HepG2 (cell line): ENCODE measurements at regions not wholly inside any gene's neighbourhood (a gene's known extent, or its start where the extent isn't known, plus 50 kb on each side); places are given as distances from the start of the nearest gene placed in this dataset.

Source experiments
- ATAC-seq: fragments of 200-7000 bp; cut with Tn5 transposase; 3 replicates; pipeline ENCODE4 v1.9.1; 2020; ENCODE audit warnings: mild to moderate bottlenecking, moderate library complexity
- BruUV-seq: library from RNA; stranded (reverse); fragments of 400-500 nt; replicated peaks from 2 replicates; lab custom pipeline; 2021; lab: Mats Ljungman, UMichigan
- CTCF ChIA-PET: fragments of 300-600 bp; formaldehyde crosslinking; extraction: SDS; loops from one replicate; lab custom pipeline; 2021; ENCODE audit warnings: low total read pairs, inconsistent platforms, low intra/inter-chr PET ratio; lab: Yijun Ruan, JAX
- POLR2A ChIA-PET: fragments of 350-600 bp; sonication (Branson Sonifier 250); formaldehyde crosslinking; loops from one replicate; lab custom pipeline; 2020; ENCODE audit warnings: antibody characterized with exemption, inconsistent platforms; lab: Yijun Ruan, JAX
- DNase-seq: peaks from one replicate; pipeline ENCODE4 v3.0.0-alpha.2; 2015; ENCODE audit warnings: low spot score
- FAIRE-seq: peaks from 3 replicates; lab custom pipeline; 2011; peaks lifted over from hg19 to GRCh38; lab: Jason Lieb, UNC
- H2AFZ ChIP-seq: one replicate; pipeline ENCODE4 v1.6.1; 2011; ENCODE audit warnings: low read length, inconsistent platforms
- H3K27ac ChIP-seq: fragments of 300-600 bp; 3 replicates; pipeline ENCODE4 v1.8.0; 2011; ENCODE audit warnings: mixed run types, mild to moderate bottlenecking, mixed read lengths, low read length, inconsistent platforms; ENCODE audit not compliant: insufficient read depth; ENCODE audit errors: extremely low read length
- H3K27me3 ChIP-seq, 2 experiments: fragments of 200-600 bp in 1 of 2; 2 replicates in 1 of 2; 3 replicates in 1 of 2; pipeline versions ENCODE4 v1.6.0 to v1.8.0; 2011; ENCODE audit warnings: low read length in 2 of 2, mild to moderate bottlenecking in 2 of 2, moderate library complexity in 2 of 2, inconsistent platforms in 1 of 2; ENCODE audit not compliant: insufficient read depth in 2 of 2, control insufficient read depth in 1 of 2
- H3K36me3 ChIP-seq, 2 experiments: fragments of 200-600 bp in 1 of 2; replicated peaks in 1 of 2; 2 replicates in 1 of 2; 3 replicates in 1 of 2; pipeline versions ENCODE4 v1.5.1 to v1.8.0; 2011; ENCODE audit warnings: low read length in 2 of 2, inconsistent platforms in 1 of 2; ENCODE audit not compliant: insufficient read depth in 2 of 2, control insufficient read depth in 1 of 2
- H3K4me1 ChIP-seq: 2 replicates; pipeline ENCODE4 v1.5.1; 2012; ENCODE audit warnings: low read length, inconsistent platforms; ENCODE audit not compliant: insufficient read depth
- H3K4me2 ChIP-seq: 2 replicates; pipeline ENCODE4 v1.6.0; 2011; ENCODE audit warnings: low read depth, low read length, inconsistent platforms
- H3K4me3 ChIP-seq, 3 experiments: fragments of 200-600 bp in 1 of 3; sonication (generic), shearing (Covaris generic) in 1 of 3; replicated peaks in 1 of 3; 2 replicates each; pipeline ENCODE4 v1.5.1; 2011 to 2016; ENCODE audit warnings: low read length in 3 of 3, inconsistent platforms in 2 of 3, low read depth in 2 of 3, mild to moderate bottlenecking in 2 of 3, control low read depth in 1 of 3, mixed read lengths in 1 of 3; ENCODE audit not compliant: insufficient read depth in 1 of 3
- H3K79me2 ChIP-seq: one replicate; pipeline ENCODE4 v1.6.1; 2011; ENCODE audit warnings: low read length, inconsistent platforms; ENCODE audit not compliant: insufficient read depth
- H3K9ac ChIP-seq: 2 replicates; pipeline ENCODE4 v1.6.0; 2011; ENCODE audit warnings: mild to moderate bottlenecking, low read depth, low read length, inconsistent platforms; ENCODE audit not compliant: insufficient read depth
- H3K9me3 ChIP-seq: 2 replicates; pipeline ENCODE4 v1.5.1; 2012; ENCODE audit warnings: mild to moderate bottlenecking, low read length
- H4K20me1 ChIP-seq: 2 replicates; pipeline ENCODE4 v1.6.0; 2011; ENCODE audit warnings: inconsistent platforms, mild to moderate bottlenecking, low read length, moderate library complexity; ENCODE audit not compliant: insufficient read depth
- DPF2 ChIP-seq: sonication (generic); formaldehyde crosslinking; IDR thresholded peaks from 2 replicates; pipeline ENCODE4 v1.4.0; 2020; ENCODE audit warnings: mild to moderate bottlenecking, low read depth, missing genetic modification reagents, borderline replicate concordance
- STAG1 ChIP-seq: sonication (generic); formaldehyde crosslinking; IDR thresholded peaks from 2 replicates; pipeline ENCODE4 v1.4.0; 2020; ENCODE audit warnings: missing genetic modification reagents
- ZFP36 ChIP-seq: fragments of 150-350 bp; IDR thresholded peaks from 2 replicates; pipeline ENCODE4 v1.6.1; 2018; ENCODE audit warnings: borderline replicate concordance, low read length, low read depth; ENCODE audit not compliant: partially characterized antibody
- WGBS: methylation state at CpG from one replicate; pipeline ENCODE4 v1.1.6; 2017; ENCODE audit warnings: low lambda C conversion rate; 5-methylcytosine and 5-hydroxymethylcytosine counted together
- in situ Hi-C: cut with HindIII; loops from 2 replicates; pipeline ENCODE4 v1.10.0; 2017; ENCODE audit warnings: low pct_unique_long_range_greater_than_20kb; ENCODE audit not compliant: extremely low pct_ligation_motif_present
- intact Hi-C: fragments of 100-400 bp; cut with micrococcal nuclease; formaldehyde crosslinking; loops from one replicate; pipeline ENCODE4 v1.10.0; 2022; ENCODE audit not compliant: unreplicated experiment
- TF ChIP-seq, protein P1 (sequence below): IDR thresholded peaks from 2 replicates; pipeline ENCODE4 v1.6.1; 2016; ENCODE audit warnings: low read depth, missing genetic modification reagents, missing compliant biosample characterization
- TF ChIP-seq, protein P2 (sequence below): sonication (generic); formaldehyde crosslinking; IDR thresholded peaks from 2 replicates; pipeline ENCODE4 v1.4.0; 2020; ENCODE audit warnings: missing genetic modification reagents, mild to moderate bottlenecking, borderline replicate concordance
- TF ChIP-seq, protein P3 (sequence below): sonication (generic); formaldehyde crosslinking; IDR thresholded peaks from 2 replicates; pipeline ENCODE4 v1.4.0; 2020; ENCODE audit warnings: low read depth, missing genetic modification reagents

DNA sequence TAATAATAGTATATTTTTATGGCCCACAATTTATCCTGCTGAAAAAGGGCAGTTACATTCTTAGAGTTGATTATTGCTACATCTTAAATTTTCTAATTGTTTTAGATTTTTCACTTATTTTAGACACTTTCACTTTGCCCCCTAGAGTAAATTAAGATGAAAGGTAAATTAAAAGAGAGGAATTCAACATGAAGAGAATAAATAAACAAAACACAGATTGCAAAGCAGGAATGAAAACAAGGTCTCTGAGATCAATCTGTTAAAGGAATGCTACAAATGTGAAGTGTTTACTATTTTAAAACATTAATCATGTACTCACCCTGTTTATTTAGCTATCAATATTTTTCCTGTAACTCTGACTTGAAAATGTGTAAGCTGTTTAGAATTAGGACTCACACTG, 113.5 kb upstream of the ETAA1 start (continued):
- TF ChIP-seq, protein P1, sequence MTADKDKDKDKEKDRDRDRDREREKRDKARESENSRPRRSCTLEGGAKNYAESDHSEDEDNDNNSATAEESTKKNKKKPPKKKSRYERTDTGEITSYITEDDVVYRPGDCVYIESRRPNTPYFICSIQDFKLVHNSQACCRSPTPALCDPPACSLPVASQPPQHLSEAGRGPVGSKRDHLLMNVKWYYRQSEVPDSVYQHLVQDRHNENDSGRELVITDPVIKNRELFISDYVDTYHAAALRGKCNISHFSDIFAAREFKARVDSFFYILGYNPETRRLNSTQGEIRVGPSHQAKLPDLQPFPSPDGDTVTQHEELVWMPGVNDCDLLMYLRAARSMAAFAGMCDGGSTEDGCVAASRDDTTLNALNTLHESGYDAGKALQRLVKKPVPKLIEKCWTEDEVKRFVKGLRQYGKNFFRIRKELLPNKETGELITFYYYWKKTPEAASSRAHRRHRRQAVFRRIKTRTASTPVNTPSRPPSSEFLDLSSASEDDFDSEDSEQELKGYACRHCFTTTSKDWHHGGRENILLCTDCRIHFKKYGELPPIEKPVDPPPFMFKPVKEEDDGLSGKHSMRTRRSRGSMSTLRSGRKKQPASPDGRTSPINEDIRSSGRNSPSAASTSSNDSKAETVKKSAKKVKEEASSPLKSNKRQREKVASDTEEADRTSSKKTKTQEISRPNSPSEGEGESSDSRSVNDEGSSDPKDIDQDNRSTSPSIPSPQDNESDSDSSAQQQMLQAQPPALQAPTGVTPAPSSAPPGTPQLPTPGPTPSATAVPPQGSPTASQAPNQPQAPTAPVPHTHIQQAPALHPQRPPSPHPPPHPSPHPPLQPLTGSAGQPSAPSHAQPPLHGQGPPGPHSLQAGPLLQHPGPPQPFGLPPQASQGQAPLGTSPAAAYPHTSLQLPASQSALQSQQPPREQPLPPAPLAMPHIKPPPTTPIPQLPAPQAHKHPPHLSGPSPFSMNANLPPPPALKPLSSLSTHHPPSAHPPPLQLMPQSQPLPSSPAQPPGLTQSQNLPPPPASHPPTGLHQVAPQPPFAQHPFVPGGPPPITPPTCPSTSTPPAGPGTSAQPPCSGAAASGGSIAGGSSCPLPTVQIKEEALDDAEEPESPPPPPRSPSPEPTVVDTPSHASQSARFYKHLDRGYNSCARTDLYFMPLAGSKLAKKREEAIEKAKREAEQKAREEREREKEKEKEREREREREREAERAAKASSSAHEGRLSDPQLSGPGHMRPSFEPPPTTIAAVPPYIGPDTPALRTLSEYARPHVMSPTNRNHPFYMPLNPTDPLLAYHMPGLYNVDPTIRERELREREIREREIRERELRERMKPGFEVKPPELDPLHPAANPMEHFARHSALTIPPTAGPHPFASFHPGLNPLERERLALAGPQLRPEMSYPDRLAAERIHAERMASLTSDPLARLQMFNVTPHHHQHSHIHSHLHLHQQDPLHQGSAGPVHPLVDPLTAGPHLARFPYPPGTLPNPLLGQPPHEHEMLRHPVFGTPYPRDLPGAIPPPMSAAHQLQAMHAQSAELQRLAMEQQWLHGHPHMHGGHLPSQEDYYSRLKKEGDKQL (CRISPR knock-in tag) = no peak
- TF ChIP-seq, all 625 proteins: peak for 0

DNA sequence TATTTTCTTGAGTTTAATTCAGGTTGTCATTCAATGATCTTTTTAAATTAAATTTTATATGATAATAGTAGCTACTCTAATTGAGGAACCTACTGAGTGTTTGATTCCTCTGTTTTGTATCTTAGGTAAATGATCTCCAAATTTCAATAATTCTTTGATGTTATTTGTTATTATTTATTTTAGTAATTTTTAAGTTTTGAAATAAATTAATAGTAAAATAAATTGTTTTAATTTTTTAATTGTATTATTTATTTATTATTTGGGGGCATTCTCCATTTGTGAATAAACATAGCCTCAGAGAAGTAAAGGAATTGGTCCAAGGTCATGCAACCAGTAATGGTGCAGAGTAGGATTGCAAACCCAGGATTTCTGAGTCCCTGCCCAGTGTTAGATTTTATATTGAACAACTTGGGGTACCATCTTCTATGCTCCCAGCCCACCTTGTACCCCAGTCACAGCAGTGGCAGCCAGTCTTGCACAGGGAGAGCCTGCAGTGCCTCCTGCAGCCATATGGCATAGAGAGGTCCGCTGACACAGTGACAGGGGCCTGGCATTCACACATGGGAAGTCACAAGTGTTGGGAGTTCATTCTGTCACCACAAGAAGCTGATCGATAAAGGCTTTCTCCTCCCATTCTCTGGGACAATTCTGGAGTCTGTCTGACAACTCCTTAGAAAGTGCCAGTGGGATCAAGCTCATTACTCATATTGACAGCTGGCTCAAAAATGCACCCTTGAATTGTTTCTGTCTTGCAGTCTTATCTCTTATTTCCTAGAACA, 110.0 kb upstream of the ETAA1 start:
- in situ Hi-C loops (no loop called here), intact Hi-C loops (no loop called here)
- Histone ChIP-seq H3K36me3 (no peaks in the 10 kb centered on the region), H3K27me3 (no peaks in the 10 kb centered on the region), H3K4me3 (no peak overlapping the region), H3K27ac (no peak overlapping the region), H3K79me2 (no peaks in the 10 kb centered on the region), H3K4me1 (no peaks in the 10 kb centered on the region), H3K4me2 (no peak overlapping the region), H3K9me3 (no peaks in the 10 kb centered on the region), H2AFZ (no peak overlapping the region), H4K20me1 (no peaks in the 10 kb centered on the region), H3K9ac (no peak overlapping the region)
- ChIA-PET CTCF (no interaction called here), POLR2A (no interaction called here)
- DNase-seq (no peak), FAIRE-seq (no peak), ATAC-seq (no peak)
- 8% methylated on average over 2 of the region's 2 CpGs for WGBS
- TF ChIP-seq DPF2 = no peak
- TF ChIP-seq, protein P2, sequence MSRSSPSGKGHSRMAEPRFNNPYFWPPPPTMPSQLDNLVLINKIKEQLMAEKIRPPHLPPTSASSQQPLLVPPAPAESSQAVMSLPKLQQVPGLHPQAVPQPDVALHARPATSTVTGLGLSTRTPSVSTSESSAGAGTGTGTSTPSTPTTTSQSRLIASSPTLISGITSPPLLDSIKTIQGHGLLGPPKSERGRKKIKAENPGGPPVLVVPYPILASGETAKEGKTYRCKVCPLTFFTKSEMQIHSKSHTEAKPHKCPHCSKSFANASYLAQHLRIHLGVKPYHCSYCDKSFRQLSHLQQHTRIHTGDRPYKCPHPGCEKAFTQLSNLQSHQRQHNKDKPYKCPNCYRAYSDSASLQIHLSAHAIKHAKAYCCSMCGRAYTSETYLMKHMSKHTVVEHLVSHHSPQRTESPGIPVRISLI (CRISPR knock-in tag) = no peak
- no peak for TF ChIP-seq ZFP36
- no peak for TF ChIP-seq STAG1 (CRISPR knock-in tag)
- TF ChIP-seq, protein P3, sequence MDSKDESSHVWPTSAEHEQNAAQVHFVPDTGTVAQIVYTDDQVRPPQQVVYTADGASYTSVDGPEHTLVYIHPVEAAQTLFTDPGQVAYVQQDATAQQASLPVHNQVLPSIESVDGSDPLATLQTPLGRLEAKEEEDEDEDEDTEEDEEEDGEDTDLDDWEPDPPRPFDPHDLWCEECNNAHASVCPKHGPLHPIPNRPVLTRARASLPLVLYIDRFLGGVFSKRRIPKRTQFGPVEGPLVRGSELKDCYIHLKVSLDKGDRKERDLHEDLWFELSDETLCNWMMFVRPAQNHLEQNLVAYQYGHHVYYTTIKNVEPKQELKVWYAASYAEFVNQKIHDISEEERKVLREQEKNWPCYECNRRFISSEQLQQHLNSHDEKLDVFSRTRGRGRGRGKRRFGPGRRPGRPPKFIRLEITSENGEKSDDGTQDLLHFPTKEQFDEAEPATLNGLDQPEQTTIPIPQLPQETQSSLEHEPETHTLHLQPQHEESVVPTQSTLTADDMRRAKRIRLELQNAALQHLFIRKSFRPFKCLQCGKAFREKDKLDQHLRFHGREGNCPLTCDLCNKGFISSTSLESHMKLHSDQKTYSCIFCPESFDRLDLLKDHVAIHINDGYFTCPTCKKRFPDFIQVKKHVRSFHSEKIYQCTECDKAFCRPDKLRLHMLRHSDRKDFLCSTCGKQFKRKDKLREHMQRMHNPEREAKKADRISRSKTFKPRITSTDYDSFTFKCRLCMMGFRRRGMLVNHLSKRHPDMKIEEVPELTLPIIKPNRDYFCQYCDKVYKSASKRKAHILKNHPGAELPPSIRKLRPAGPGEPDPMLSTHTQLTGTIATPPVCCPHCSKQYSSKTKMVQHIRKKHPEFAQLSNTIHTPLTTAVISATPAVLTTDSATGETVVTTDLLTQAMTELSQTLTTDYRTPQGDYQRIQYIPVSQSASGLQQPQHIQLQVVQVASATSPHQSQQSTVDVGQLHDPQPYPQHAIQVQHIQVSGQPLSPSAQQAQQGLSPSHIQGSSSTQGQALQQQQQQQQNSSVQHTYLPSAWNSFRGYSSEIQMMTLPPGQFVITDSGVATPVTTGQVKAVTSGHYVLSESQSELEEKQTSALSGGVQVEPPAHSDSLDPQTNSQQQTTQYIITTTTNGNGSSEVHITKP (CRISPR knock-in tag) = no peak
- no TSS peak for BruUV-seq
